ENCODE measurements at regions not wholly inside any gene's neighbourhood (a gene's known extent, or its start where the extent isn't known, plus 50 kb on each side); places are given as distances from the start of the nearest gene placed in this dataset.

GRCh38 chr2:3914241-3914640 is 210.9 kb downstream of the DCDC2C start:
- Mint-ChIP-seq H3K4me1 (peaks cover 44% of the 10 kb centered on the region), H3K4me3 (no peak overlapping the region), H3K27me3 (ENCODE audit: low read depth) (no peaks in the 10 kb centered on the region), H3K27ac (ENCODE audit: unreplicated experiment) (peak overlapping the region; percentile 92), H3K9me3 (peaks cover 7% of the 10 kb centered on the region), H3K36me3 (ENCODE audit: low read depth) (peaks cover 12% of the 10 kb centered on the region)
- no peak for DNase-seq (ENCODE audit: low read depth, low spot score)
- no peak for TF ChIP-seq CTCF (conservative IDR thresholded peaks at IDR 0.05)

GRCh38 chr2:3927031-3927430 is 223.7 kb downstream of the DCDC2C start:
- Mint-ChIP-seq H3K4me1 (peaks cover 9% of the 10 kb centered on the region), H3K36me3 (ENCODE audit: low read depth) (peaks cover 6% of the 10 kb centered on the region), H3K9me3 (peaks cover 7% of the 10 kb centered on the region), H3K27ac (ENCODE audit: unreplicated experiment) (no peak overlapping the region), H3K27me3 (ENCODE audit: low read depth) (no peaks in the 10 kb centered on the region), H3K4me3 (no peak overlapping the region)
- no peak for TF ChIP-seq CTCF (conservative IDR thresholded peaks at IDR 0.05)
- DNase-seq (ENCODE audit: low read depth, low spot score) = no peak

GRCh38 chr2:3929374-3929773 is 226.0 kb downstream of the DCDC2C start:
- H3K4me1 Mint-ChIP-seq = peaks cover 5% of the 10 kb centered on the region
- H3K36me3 Mint-ChIP-seq (ENCODE audit: low read depth) = peaks cover 13% of the 10 kb centered on the region
- H3K4me3 Mint-ChIP-seq = no peak overlapping the region
- H3K9me3 Mint-ChIP-seq = peaks cover 17% of the 10 kb centered on the region
- no peak for DNase-seq (ENCODE audit: low read depth, low spot score)
- H3K27ac Mint-ChIP-seq (ENCODE audit: unreplicated experiment) = peak overlapping the region; percentile 30
- no peak for TF ChIP-seq CTCF (conservative IDR thresholded peaks at IDR 0.05)
- H3K27me3 Mint-ChIP-seq (ENCODE audit: low read depth) = no peaks in the 10 kb centered on the region

- Mint-ChIP-seq H3K27me3 (ENCODE audit: low read depth) (no peaks in the 10 kb centered on the region), H3K27ac (ENCODE audit: unreplicated experiment) (no peak overlapping the region), H3K9me3 (peaks cover 19% of the 10 kb centered on the region), H3K36me3 (ENCODE audit: low read depth) (peaks cover 11% of the 10 kb centered on the region), H3K4me3 (no peak overlapping the region), H3K4me1 (peaks cover 5% of the 10 kb centered on the region)
- DNase-seq (ENCODE audit: low read depth, low spot score) = no peak
- no peak for TF ChIP-seq CTCF (conservative IDR thresholded peaks at IDR 0.05)
These were observed 226.9 kb downstream of the DCDC2C start for GRCh38 chr2:3930246-3930645.

GRCh38 chr2:3940661-3941060 is 237.3 kb downstream of the DCDC2C start:
- H3K36me3 Mint-ChIP-seq (ENCODE audit: low read depth) = peaks cover 16% of the 10 kb centered on the region
- H3K27ac Mint-ChIP-seq (ENCODE audit: unreplicated experiment) = no peak overlapping the region
- no peaks in the 10 kb centered on the region for H3K27me3 Mint-ChIP-seq (ENCODE audit: low read depth)
- no peak overlapping the region for H3K4me3 Mint-ChIP-seq
- DNase-seq (ENCODE audit: low read depth, low spot score) = no peak
- H3K9me3 Mint-ChIP-seq = peaks cover 15% of the 10 kb centered on the region
- peaks cover 1% of the 10 kb centered on the region for H3K4me1 Mint-ChIP-seq
- TF ChIP-seq CTCF (conservative IDR thresholded peaks at IDR 0.05) = no peak

GRCh38 chr2:3942841-3943240 is 239.5 kb downstream of the DCDC2C start:
- Mint-ChIP-seq H3K4me3 (no peak overlapping the region), H3K9me3 (peaks cover 4% of the 10 kb centered on the region), H3K4me1 (peaks cover 10% of the 10 kb centered on the region), H3K36me3 (ENCODE audit: low read depth) (peaks cover 6% of the 10 kb centered on the region), H3K27ac (ENCODE audit: unreplicated experiment) (no peak overlapping the region), H3K27me3 (ENCODE audit: low read depth) (no peaks in the 10 kb centered on the region)
- no peak for DNase-seq (ENCODE audit: low read depth, low spot score)
- no peak for TF ChIP-seq CTCF (conservative IDR thresholded peaks at IDR 0.05)

All from neural crest cell (in vitro differentiated cells).